ENCODE measurements at regions not wholly inside any gene's neighbourhood (a gene's known extent, or its start where the extent isn't known, plus 50 kb on each side); places are given as distances from the start of the nearest gene placed in this dataset.

DNA sequence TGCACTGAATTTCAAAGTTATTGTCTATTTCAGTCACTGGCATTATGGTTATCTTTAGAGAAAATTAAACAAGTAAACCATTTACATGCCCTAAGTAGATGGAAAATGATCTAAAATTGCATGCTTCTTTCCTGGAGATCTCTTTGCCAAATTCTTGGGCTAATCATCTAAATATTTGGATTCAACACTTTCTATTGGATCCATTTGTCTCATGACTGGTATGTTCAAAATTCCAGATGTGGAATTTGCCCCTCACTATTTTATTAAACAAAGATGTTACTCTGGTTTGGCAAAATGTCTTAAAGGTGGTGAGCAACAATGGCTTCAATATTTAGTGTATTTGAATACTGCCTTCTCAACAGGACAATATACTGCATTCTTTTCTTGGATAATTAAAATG lies 147.5 kb upstream of the CASK start:
- no peak overlapping the region for H3K4me3 ChIP-seq (ENCODE audit: low read length)
- no peaks in the 10 kb centered on the region for H3K27me3 ChIP-seq (replicated peaks; ENCODE audit: insufficient read depth, low read length)
- DNase-seq = no peak
- no peak overlapping the region for H3K27ac ChIP-seq (ENCODE audit: low read length)
- H3K9me3 ChIP-seq (replicated peaks; ENCODE audit: insufficient read depth, low read length) = no peaks in the 10 kb centered on the region
- no peaks in the 10 kb centered on the region for H3K79me2 ChIP-seq (ENCODE audit: low read length)
- H3F3A ChIP-seq (ENCODE audit: insufficient read depth, low read length) = no peaks in the 10 kb centered on the region
- H3K9ac ChIP-seq (ENCODE audit: low read length) = no peak overlapping the region
- no peaks in the 10 kb centered on the region for H3K4me1 ChIP-seq (ENCODE audit: low read length)
- H3K4me2 ChIP-seq (ENCODE audit: low read depth, low read length) = no peak overlapping the region
- no peaks in the 10 kb centered on the region for H4K20me1 ChIP-seq (ENCODE audit: insufficient read depth, low read length)
- TF ChIP-seq EZH2phosphoT487 (IDR thresholded peaks at IDR 0.05; ENCODE audit: low read length) = no peak
- no peak for TF ChIP-seq EZH2 (optimal IDR thresholded peaks at IDR 0.05; ENCODE audit: low read depth, low read length)
- TF ChIP-seq, protein P1, sequence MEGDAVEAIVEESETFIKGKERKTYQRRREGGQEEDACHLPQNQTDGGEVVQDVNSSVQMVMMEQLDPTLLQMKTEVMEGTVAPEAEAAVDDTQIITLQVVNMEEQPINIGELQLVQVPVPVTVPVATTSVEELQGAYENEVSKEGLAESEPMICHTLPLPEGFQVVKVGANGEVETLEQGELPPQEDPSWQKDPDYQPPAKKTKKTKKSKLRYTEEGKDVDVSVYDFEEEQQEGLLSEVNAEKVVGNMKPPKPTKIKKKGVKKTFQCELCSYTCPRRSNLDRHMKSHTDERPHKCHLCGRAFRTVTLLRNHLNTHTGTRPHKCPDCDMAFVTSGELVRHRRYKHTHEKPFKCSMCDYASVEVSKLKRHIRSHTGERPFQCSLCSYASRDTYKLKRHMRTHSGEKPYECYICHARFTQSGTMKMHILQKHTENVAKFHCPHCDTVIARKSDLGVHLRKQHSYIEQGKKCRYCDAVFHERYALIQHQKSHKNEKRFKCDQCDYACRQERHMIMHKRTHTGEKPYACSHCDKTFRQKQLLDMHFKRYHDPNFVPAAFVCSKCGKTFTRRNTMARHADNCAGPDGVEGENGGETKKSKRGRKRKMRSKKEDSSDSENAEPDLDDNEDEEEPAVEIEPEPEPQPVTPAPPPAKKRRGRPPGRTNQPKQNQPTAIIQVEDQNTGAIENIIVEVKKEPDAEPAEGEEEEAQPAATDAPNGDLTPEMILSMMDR (IDR thresholded peaks at IDR 0.05; ENCODE audit: low read length) = no peak
- no peaks in the 10 kb centered on the region for H3K9me2 ChIP-seq (replicated peaks; ENCODE audit: insufficient read depth, low read length)
- no peaks in the 10 kb centered on the region for H3K36me3 ChIP-seq (replicated peaks; ENCODE audit: insufficient read depth, low read length)
- no peak overlapping the region for H2AFZ ChIP-seq (ENCODE audit: low read length)

DNA sequence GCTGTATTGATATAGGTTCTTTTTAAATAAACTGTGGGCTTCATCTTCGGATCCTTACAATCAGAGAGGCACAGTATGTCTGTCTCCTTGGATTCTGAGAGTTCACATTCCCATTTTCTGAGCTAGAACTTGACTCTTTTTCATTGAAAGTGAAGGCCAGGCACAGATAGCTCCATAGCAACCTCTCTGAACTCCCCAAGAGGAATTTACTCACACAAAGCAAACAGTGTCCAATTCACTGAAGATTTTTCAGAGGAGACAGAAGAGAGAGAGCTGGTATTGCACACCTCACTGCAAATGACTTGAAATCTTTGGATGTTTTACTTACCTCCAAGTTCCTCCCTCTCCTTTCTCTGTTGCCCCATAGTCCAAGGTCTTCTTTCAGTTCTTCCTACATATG lies 130.9 kb upstream of the CASK start:
- Histone ChIP-seq H3K9ac (ENCODE audit: low read length) (no peak overlapping the region), H3K27ac (ENCODE audit: low read length) (no peak overlapping the region), H3K36me3 (replicated peaks; ENCODE audit: insufficient read depth, low read length) (no peaks in the 10 kb centered on the region), H3K9me3 (replicated peaks; ENCODE audit: insufficient read depth, low read length) (no peaks in the 10 kb centered on the region), H2AFZ (ENCODE audit: low read length) (no peak overlapping the region), H3K79me2 (ENCODE audit: low read length) (no peaks in the 10 kb centered on the region), H3K27me3 (replicated peaks; ENCODE audit: insufficient read depth, low read length) (no peaks in the 10 kb centered on the region), H3K4me2 (ENCODE audit: low read depth, low read length) (no peak overlapping the region), H4K20me1 (ENCODE audit: insufficient read depth, low read length) (no peaks in the 10 kb centered on the region), H3K4me1 (ENCODE audit: low read length) (no peaks in the 10 kb centered on the region), H3K4me3 (ENCODE audit: low read length) (no peak overlapping the region), H3K9me2 (replicated peaks; ENCODE audit: insufficient read depth, low read length) (no peaks in the 10 kb centered on the region), H3F3A (ENCODE audit: insufficient read depth, low read length) (no peaks in the 10 kb centered on the region)
- TF ChIP-seq EZH2 (optimal IDR thresholded peaks at IDR 0.05; ENCODE audit: low read depth, low read length) = no peak
- no peak for TF ChIP-seq EZH2phosphoT487 (IDR thresholded peaks at IDR 0.05; ENCODE audit: low read length)
- TF ChIP-seq, protein P1 (IDR thresholded peaks at IDR 0.05; ENCODE audit: low read length) = no peak
- DNase-seq = no peak

DNA sequence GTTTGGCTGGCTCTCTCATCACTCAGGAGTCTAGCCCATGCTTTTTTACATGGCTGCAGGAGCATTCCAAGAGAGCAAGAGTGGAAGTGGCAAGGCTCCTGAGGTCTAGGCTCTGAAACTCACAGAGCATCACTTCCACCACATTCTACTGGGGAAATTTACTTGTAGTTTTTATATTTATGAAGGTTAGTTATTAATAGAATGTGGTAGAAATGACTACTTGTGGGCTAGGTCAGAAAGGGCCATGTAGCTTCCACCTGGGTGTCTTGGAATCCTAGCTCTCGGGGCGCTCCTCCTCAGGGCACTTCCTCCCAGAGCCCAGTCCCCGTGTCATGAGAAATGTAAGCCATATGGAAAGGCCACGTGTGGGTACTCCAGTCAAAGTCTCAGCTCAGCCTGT lies 127.0 kb upstream of the CASK start:
- H3K27me3 ChIP-seq (replicated peaks; ENCODE audit: insufficient read depth, low read length) = no peaks in the 10 kb centered on the region
- no peak overlapping the region for H3K9ac ChIP-seq (ENCODE audit: low read length)
- H2AFZ ChIP-seq (ENCODE audit: low read length) = no peak overlapping the region
- H3K4me2 ChIP-seq (ENCODE audit: low read depth, low read length) = no peak overlapping the region
- DNase-seq = no peak
- no peaks in the 10 kb centered on the region for H3K9me3 ChIP-seq (replicated peaks; ENCODE audit: insufficient read depth, low read length)
- no peaks in the 10 kb centered on the region for H3K9me2 ChIP-seq (replicated peaks; ENCODE audit: insufficient read depth, low read length)
- H3K79me2 ChIP-seq (ENCODE audit: low read length) = no peaks in the 10 kb centered on the region
- TF ChIP-seq EZH2 (optimal IDR thresholded peaks at IDR 0.05; ENCODE audit: low read depth, low read length) (no peak), EZH2phosphoT487 (IDR thresholded peaks at IDR 0.05; ENCODE audit: low read length) (no peak)
- TF ChIP-seq, protein P1 (IDR thresholded peaks at IDR 0.05; ENCODE audit: low read length) = no peak
- H3K27ac ChIP-seq (ENCODE audit: low read length) = no peak overlapping the region
- H4K20me1 ChIP-seq (ENCODE audit: insufficient read depth, low read length) = no peaks in the 10 kb centered on the region
- no peak overlapping the region for H3K4me3 ChIP-seq (ENCODE audit: low read length)
- no peaks in the 10 kb centered on the region for H3K36me3 ChIP-seq (replicated peaks; ENCODE audit: insufficient read depth, low read length)
- no peaks in the 10 kb centered on the region for H3F3A ChIP-seq (ENCODE audit: insufficient read depth, low read length)
- no peaks in the 10 kb centered on the region for H3K4me1 ChIP-seq (ENCODE audit: low read length)

All from MM.1S (cell line).